HG02870 (cell line): ENCODE measurements at regions not wholly inside any gene's neighbourhood (a gene's known extent, or its start where the extent isn't known, plus 50 kb on each side); places are given as distances from the start of the nearest gene placed in this dataset.

Experiments
- ATAC-seq: cut with Tn5 transposase; IDR thresholded peaks from one replicate; pipeline ENCODE4 v1.9.1; 2021; ENCODE audit warnings: mild to moderate bottlenecking, moderate library complexity; ENCODE audit not compliant: unreplicated experiment

DNA sequence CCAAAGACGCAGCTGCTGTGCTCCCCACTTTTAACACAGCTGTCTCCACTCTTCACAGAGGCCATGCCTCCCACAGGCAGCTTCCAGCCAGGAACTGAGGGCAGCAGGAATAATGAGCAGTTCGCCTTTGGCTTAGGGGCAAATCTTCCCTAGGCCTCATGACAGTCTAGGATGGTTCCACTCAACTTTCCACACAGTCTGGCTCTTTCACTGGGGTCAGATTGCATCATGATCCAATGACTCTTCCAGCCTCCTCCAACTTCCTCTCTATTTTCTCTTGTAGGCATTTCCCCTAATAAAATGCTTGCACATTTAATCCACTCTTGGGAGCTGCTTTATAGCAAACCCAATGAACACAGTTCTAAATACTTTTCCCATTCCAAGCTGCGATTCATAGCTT lies 271.6 kb upstream of the ATP2B1 start:
- ATAC-seq: no peak

DNA sequence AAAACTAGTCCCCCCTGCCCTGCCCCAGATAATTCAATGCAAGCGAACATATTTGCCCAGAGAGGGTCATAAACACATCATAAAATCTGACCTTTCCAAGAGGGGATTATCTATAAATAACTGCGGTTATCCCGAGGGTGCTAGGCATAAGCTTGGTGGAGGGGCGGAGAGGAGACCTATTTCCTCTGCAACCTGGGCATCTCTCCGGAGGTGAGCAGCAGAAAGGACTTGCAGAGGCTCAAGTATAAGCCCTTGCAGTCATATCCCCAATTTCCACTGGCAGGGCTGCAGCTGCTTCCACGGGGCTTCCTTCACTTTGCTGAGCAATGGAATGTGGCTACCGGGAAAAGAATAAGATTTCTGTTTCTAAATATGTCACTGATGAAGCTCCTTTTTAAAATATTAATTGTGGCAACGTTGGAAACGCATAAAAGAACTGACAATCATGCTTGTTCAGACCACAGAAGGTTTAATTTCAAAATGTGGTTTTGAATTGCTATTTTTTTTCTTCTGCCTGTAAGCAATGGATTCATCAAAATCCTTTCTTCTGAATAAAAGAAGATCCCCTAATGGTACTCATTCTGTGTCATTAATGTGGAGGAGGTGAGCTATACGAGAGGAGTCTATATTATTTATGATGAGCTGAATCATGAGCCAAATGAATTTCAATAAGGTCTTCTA lies 268.9 kb upstream of the ATP2B1 start:
- no peak for ATAC-seq

DNA sequence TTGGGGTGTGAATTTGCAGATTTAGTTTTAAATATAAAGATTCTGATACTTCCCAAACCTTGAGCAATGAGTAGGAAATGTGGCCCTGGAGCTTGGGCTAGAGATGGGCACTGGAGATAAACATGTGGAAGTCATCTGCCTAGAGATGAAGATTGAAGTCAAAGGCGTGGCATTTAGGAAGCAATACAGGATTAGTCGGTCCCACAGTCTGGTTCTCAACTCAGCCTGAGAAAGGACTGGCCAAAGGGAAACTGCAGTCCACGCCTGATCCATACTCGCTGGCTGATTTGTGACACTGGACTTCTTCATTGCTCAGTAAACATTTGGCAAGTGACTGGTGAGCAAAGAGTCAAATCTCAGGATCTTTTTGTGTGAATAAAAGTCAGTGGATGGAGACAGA lies 268.2 kb upstream of the ATP2B1 start:
- ATAC-seq: no peak

DNA sequence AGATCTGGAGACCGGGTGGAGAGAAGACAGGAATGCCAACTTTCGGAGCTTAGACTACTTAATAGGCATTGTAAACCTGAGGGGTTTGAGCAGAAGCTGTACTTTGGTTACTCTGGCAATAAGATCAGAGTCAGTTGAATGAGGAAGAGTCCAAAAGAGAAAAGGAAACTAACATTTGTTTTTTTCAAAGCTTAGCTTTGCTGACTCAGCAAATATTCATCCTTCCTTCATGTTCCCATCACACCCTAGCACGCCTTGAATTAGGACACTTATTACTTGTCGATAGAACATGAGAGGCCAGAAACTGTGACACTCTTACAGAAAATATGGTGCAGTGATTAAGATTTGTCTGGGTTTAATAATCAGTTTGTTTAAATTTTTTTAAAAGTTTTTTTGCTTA lies 266.9 kb upstream of the ATP2B1 start:
- ATAC-seq: no peak

DNA sequence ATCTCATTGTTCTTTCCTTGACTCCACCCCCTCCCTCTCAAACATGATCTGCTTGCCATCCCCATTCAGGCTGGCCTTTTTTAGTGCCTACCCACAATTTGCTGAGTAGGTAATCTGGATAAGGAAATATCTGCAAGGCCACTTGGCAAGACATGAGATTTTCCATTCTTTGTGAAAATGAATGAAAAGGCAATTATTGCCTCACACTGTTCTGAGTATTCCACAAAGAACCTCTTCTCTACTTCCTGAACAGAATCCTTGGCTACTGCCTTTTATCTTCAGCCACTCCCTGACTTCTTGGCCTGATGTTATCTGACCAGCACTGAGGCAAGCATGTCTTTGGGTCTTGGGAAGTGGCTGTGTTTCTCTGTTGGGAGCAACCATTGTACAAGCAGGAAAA lies 263.2 kb upstream of the ATP2B1 start:
- ATAC-seq: no peak

DNA sequence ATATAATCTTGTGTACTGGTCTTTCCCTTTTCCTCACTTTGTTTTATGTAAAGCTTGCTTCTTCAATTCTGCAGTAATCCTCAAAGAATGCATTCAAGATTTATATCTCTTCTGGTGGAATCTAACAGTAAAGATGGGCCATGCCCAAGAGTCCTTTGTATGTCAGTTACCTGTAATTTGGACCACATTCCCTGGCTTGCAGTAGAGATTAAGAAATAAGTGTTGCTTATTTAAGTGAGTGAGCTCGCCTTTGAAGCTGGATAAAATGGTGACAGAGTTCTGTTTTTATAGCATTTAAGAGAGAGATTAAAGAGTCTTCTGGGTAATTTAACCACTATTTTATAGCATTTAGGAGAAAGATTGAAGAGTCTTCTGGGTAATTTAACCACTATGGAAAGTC lies 262.1 kb upstream of the ATP2B1 start:
- no peak for ATAC-seq

DNA sequence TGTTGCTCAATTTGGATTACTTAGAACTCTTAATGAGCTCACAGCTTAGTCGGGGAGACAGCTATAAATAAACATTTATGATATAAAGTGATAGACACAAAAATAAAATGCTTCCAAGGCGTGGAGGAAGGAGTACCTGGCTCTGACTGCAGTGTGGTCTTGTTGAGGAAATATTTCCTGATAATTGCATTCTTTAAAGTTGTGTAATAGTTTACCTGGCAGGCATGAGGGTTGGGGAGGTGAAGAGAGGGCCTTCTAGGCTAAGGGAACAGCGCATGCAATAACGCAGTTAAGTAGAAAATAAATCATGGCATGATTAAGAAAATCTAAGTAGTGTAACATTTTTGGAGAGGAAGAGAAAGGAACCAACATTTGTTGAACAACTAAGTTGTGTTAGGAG lies 260.5 kb upstream of the ATP2B1 start:
- ATAC-seq: no peak

DNA sequence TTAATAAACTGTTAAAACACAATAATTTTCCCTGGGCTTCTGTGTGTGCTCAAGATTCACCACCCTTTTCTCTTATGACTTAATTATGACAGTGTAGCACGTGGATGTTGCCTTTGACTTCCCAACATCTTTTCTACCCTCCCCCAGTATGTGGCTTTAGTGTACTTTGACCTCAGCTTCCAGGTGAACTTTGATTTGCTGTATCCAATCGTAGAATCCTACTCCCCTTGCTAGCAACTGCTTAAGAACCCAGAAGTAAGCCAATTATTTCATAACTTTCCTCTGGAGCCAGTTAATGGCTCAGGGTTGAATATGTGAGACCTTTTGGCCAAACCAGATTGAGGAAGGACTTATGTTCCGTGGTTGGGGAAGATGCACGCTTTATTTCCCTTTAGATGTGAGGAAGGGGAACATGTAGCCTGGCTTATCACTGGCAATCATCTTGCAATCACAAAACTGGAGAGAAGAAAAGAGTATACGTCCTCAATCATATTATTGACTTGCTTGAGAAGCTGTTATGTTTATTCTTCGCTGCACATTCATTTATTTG lies 259.6 kb upstream of the ATP2B1 start:
- ATAC-seq: no peak

DNA sequence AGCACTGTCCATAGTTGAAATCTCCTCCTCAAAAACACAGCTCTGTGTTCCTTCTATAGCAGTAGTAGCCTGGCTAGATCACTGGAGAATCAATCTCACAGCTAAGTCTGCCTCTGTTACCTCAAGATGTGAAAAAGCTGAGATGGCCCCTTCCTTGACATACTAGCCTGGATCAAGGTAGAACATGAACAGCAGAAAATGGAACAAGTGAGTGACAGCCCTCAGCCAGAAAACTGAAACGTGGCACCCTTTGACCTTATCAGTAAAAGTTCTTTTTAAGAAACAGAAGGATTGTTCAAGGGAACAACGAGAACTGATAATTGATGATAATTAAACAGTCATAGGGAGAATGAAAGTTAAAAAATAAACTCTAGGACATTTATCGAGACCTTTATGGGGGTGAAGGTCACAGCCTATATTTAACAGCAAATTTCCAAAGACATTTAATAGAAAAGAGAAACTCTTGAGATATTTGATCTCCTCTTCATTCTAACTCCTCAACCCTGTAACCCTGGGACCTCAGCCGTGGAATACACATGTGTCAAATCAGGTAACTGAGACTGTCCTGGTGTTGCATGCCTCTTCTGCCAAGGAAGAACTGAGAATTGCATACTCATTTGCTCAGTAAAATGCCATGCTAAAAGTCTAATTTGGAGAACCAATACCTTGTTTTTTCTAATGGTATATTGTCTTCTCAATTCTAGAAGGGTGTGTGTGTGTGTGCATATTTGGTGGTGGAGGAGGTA lies 258.0 kb upstream of the ATP2B1 start:
- ATAC-seq: peak; percentile 49

DNA sequence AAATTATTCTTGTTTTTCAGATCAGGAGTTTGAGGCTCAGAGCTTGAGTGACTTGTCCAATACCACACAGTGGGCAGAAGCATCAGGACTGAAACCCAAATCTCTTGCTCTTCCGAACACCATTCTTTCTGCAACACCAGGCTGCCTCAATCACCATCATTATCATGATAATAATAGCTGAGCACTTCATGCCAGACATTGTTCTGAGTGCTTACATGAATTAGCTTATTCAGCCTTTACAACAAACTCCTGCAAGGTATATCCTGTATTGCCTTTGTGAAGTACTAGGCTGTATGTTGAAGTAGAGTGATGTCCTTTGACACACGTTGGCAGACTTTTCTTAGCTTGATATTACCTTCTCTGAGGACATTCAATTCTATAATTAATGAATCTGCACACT lies 257.4 kb upstream of the ATP2B1 start:
- ATAC-seq: no peak

DNA sequence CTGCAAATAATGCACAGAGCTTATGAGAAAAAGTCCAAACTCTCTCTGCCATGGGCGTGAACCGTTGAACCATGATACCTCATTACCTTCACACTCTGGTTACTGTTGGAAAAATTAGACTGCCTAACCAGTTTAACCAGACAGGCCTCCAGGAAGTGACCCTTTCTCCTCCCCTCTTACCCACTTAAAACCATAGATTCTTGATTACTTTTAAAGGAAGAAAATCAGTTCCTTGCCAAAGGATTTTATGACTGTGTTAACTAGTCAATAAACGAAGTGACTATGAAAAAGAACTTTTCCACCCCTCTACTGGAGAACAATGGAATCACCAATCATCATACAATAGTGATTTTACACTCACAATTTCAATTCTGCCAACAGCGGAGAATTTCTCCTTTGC lies 254.0 kb upstream of the ATP2B1 start:
- ATAC-seq: no peak

DNA sequence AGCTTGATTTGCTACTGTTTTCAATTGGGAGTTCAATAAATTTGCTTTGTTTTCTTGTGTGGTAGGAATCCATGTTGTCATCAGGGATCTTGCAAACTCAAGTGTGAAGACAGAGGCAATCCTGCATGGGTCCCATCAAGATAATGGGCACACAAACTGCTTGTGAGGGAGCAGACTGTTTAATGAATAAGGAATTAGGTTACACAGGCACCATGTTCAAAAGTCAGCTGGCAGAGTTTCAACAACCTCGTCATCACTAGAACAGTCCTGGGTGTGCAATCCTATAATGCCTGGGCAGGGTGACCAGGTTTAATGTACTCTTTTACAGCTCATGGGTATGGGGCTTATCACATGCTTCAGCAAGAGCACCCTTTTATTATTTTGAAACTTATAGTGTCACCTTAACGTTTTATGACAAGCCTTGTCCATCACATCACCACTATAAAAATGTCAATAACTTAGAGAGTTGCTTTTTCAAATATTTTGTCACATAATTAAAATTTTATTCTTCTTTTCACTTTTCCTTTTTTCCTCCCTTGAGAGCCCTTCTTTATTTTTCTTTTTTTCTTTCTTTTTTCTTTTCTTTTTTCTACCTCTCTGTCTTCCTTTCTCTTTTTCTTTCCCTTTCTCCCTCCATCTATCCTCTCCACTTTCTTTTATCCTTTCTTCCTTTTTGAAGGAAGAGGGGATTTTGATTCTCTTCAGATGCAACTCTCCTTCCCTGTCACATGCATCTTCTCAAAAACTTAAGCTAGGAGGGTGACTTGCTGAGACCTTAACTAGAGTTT lies 252.2 kb upstream of the ATP2B1 start:
- ATAC-seq: peak; percentile 24

DNA sequence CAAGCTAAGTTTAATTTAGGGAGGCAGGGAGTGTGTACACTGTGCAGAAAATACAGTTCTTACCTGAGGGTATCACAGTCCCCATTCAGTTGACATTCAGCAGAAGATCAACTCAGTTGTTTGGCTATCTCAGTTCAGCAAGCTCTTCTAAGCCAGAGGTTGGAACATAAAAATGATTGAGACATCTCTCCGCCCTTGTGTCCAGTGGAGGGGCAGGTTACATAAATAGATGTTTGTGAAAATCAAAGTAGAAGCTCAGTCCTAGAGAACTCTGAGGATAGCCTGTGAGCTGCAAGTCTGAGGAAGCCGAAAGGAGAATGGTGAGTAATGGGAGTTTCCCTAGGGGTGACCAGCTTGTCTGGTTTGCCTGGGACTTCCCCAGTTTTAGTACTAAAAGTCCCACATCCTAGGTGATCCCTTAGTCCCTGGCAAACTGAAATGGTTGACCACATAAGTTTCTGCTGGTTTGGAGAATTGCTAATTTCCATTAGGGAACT lies 251.4 kb upstream of the ATP2B1 start:
- peak; percentile 98 for ATAC-seq

DNA sequence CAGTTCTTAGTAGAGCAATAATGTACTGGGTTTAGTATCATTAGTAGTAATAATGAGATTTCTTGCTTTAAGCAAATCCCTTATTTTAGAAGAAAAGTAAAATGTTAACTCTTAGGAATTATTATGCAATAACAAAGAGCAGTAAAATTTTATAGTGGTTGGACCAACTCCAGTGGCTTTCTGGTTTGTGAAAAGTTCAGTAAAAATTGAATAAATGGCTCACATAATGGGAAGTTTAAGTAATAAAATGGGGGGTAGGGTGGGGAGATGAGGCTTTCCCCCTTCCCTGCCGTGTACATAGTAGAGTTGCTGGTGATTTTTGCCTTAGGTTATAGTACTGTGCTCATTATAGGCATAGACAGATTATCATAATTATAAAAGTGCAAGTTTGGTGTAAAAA lies 250.5 kb upstream of the ATP2B1 start:
- no peak for ATAC-seq

DNA sequence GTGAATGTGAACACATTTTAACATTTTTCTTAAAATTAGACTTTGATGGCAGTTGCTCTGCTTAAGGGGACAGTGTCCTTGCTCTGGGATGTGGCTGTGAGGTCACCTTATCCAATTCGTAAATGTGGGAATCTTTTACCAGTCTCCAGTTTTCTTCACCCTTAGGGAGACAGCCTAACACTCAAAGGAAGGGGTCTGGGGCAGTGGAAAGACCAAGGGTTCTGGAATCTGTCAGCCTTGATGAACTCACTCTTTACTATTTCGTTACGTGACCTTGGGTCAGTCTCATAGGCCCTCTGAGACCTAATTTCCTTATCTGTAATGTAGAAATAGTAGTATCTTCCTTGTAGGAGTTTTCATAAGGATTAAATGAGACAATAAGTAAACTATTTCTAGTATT lies 245.6 kb upstream of the ATP2B1 start:
- ATAC-seq: no peak

DNA sequence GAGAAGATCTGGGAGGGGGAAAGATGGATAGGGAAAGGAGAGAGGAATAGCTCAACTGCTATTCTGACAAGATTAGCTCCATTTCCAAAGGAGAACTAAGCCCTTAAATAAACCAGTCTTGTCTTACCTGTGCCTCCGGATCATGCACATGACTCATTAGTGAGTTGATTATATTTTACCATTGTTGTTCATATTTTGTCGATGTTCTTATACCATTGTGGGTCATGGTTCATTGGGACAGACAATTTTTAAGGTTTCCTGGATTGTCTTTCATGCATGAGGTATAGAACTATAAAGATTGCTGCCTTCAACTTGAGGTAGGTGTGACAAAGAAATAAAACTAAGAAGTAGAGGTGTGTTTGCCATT lies 243.0 kb upstream of the ATP2B1 start:
- no peak for ATAC-seq

DNA sequence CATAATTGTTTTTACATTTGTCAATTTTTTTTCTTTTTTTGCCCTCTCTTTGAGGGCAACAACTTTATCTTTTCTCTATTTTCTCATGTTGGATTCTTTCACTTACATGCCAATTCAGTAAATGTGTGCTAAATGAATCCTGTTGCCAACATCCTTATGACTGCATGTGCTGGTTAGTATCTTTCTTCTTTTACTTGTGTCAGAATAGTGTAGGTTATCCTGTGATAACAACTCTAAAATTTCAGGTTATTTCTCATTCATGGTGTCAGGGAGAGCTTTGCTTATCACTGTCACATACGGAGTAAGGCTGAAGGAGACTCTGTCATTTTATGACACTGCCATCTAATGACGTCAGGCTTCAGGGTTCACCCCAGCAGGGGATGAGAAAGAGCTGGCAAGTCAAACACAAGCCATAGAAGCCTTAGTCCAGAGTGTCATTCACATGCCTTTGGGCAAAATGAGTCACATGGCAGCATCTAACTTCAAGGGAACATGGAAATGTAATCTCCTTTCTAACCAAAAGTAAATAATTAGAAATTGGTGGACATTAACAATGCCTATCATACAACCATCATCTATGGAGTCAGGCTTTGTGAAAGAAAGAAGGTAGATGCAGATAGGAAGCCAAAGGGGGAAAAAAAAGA lies 242.5 kb upstream of the ATP2B1 start:
- ATAC-seq: peak; percentile 24

DNA sequence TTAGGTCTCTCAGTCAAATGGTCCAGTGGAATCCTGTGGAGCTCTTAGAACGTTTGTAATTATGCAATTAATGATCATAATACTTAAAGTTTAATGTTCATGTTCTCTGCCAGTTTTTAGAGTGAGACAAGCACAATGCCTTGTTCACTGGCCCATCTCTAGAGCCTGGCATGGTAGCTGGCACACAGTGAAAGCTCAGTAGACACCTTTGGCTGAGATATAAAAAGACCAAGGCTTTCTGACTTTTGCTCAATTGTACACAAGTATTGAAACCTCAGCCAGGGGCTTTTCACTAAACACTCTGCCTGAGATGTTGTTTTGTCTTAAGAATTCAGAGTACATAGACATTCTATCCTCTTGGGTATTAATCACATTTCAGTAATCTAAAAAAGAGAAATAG lies 241.8 kb upstream of the ATP2B1 start:
- ATAC-seq: peak; percentile 41

DNA sequence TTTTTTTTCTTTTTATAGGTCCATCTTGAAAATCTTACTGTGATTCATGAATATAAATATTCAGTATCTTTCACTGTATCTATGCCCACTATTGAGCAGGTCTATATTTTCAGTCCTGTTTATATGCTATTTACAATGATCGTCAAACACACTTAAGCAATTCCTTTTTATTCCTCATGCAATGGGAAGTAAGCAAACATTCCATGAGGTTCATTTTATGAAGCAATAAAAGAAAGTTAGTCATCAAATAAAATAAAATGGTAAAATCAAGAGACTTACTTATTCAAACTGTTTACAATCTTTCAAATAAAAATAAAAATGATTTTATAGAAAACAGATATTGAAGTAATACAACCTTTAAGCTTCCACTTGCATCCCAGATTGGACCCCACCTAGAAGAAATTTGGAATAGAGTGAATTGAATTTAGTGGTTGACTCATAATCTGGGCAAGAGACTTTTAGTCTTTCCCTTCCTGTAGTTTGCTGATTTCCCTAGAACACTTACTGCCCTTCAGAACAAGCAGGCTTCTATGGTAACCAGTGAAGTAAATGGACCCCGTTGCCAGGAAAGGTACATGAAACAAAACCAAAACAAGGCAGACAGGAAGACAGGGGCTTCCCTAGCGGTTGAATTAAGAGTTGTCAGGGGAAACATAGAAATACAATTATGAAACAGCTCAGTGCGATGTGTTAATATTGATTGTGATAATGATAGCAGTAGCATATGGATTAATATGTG lies 241.0 kb upstream of the ATP2B1 start:
- ATAC-seq: peak; percentile 81
